ENCODE measurements at regions not wholly inside any gene's neighbourhood (a gene's known extent, or its start where the extent isn't known, plus 50 kb on each side); places are given as distances from the start of the nearest gene placed in this dataset.

DNA sequence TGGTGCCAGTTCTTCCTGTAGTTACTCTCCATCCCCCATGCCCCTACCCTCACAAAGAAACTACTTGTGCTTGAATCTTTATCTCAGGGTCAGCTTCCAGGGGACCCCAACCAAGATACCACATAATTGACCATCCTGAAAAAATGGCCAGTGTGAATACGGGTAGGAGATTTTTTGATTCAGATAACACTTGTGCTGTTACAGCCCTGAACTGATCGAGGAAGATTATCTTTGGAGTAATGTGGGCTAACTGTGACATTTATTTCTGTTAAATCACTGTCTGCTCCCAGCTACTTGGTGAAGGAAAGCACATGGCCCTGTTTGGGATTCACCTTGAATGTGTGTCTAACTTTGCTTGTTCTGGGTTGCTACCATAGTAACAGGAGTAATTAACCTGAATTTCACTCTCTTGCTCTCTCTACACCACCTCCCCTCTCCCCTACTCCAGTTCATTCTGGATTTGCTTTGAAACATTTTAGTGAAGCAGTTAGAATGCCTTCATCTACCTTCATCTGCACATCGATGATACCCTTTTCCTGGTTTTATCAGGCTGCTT is 219.6 kb upstream of the CHD6 start:
- Histone ChIP-seq H3K14ac (ENCODE audit: insufficient read length) (no peak overlapping the region), H2BK120ac (replicated peaks; ENCODE audit: low read depth, low read length) (no peak overlapping the region), H2BK12ac (ENCODE audit: low read depth, low read length) (no peak overlapping the region), H3K36me3 (ENCODE audit: control insufficient read depth in 2 of 4, insufficient read depth in 4 of 4, low read length in 3 of 4) (no peaks in the 10 kb centered on the region), H3K27ac (ENCODE audit: low read depth, low read length) (no peak overlapping the region), H3K4me2 (ENCODE audit: insufficient read depth in 1 of 2, low read depth in 2 of 2, low read length in 2 of 2) (no peak overlapping the region), H4K20me1 (replicated peaks in 1 of 2; ENCODE audit: control insufficient read depth in 1 of 2, insufficient read depth in 2 of 2, low read length in 2 of 2) (no peaks in the 10 kb centered on the region), H4K91ac (replicated peaks; ENCODE audit: insufficient read length, low read length) (no peak overlapping the region), H4K5ac (ENCODE audit: insufficient read length, low read depth, low read length) (no peak overlapping the region), H2AFZ (ENCODE audit: low read length) (no peak overlapping the region), H3K9ac (replicated peaks in 1 of 4; ENCODE audit: extremely low read depth in 1 of 4, low read depth in 3 of 4, low read length in 3 of 4) (no peak overlapping the region), H3K4ac (replicated peaks; ENCODE audit: insufficient read length, low read depth, low read length) (no peak overlapping the region), H3K27me3 (replicated peaks in 1 of 4; ENCODE audit: control insufficient read depth in 3 of 4, extremely low read depth in 1 of 4, insufficient read depth in 3 of 4, low read length in 3 of 4) (no peaks in the 10 kb centered on the region), H4K8ac (ENCODE audit: extremely low read depth, insufficient read depth, low read length) (no peak overlapping the region), H3K23me2 (ENCODE audit: low read depth, low read length) (no peaks in the 10 kb centered on the region), H2BK15ac (ENCODE audit: low read length) (no peak overlapping the region), H3K18ac (ENCODE audit: extremely low read depth, low read length) (no peak overlapping the region), H3K56ac (replicated peaks; ENCODE audit: insufficient read length, low read depth, low read length) (no peak overlapping the region), H2AK5ac (ENCODE audit: low read depth, low read length) (no peak overlapping the region), H3K9me3 (ENCODE audit: insufficient read depth in 2 of 2, low read depth in 1 of 2, low read length in 1 of 2) (no peaks in the 10 kb centered on the region), H2BK20ac (ENCODE audit: low read length) (no peak overlapping the region), H3K23ac (ENCODE audit: insufficient read length) (no peak overlapping the region), H3K79me1 (ENCODE audit: low read depth, low read length) (no peaks in the 10 kb centered on the region), H3K4me3 (ENCODE audit: extremely low read depth in 1 of 4, insufficient read depth in 2 of 4, low read depth in 3 of 4, low read length in 4 of 4) (no peak overlapping the region), H2BK5ac (ENCODE audit: low read depth, low read length) (no peak overlapping the region), H3K79me2 (ENCODE audit: control insufficient read depth in 1 of 2, insufficient read depth in 2 of 2, low read length in 2 of 2) (no peaks in the 10 kb centered on the region), H3K4me1 (replicated peaks in 1 of 4; ENCODE audit: control insufficient read depth in 3 of 4, insufficient read depth in 4 of 4, low read length in 3 of 4) (no peaks in the 10 kb centered on the region)
- POLR2A ChIA-PET (ENCODE audit: partially characterized antibody) = no interaction called here
- CTCF ChIA-PET (ENCODE audit: partially characterized antibody) = interaction anchor here (0.6 kb wide), 1 partner anchor 18 kb away, joined by 3 read pairs; no protein-coding TSS in a partner anchor
- 97% methylated on average over 3 of the region's 3 CpGs; no CpG with 5 or more reads in 1 of the 2 experiments for WGBS, 2 experiments (ENCODE audit: extremely low coverage in 1 of 2, insufficient coverage in 1 of 2, insufficient read length in 1 of 2, insufficient replicate concordance in 2 of 2, low coverage in 1 of 2, low lambda C conversion rate in 2 of 2, missing lambda C conversion rate in 1 of 2)
- DNase-seq (ENCODE audit: low read depth in 1 of 2, low spot score in 2 of 2) (no peak), FAIRE-seq (no peak)
- no peak for TF ChIP-seq CTBP2 (IDR thresholded peaks at IDR 0.05; ENCODE audit: borderline replicate concordance, insufficient read depth, insufficient read length, low read length)
- TF ChIP-seq CTCF (IDR thresholded peaks at IDR 0.05; ENCODE audit: control extremely low read depth in 1 of 3, insufficient read depth in 1 of 3, low read depth in 1 of 3, low read length in 3 of 3) = no peak
- TF ChIP-seq, protein P1, sequence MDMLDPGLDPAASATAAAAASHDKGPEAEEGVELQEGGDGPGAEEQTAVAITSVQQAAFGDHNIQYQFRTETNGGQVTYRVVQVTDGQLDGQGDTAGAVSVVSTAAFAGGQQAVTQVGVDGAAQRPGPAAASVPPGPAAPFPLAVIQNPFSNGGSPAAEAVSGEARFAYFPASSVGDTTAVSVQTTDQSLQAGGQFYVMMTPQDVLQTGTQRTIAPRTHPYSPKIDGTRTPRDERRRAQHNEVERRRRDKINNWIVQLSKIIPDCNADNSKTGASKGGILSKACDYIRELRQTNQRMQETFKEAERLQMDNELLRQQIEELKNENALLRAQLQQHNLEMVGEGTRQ (IDR thresholded peaks at IDR 0.05; ENCODE audit: low read length) = no peak
- no peak for TF ChIP-seq ATF3 (IDR thresholded peaks at IDR 0.05; ENCODE audit: insufficient read depth, low read depth, low read length)
- TF ChIP-seq BRCA1 (IDR thresholded peaks at IDR 0.05; ENCODE audit: low read depth, low read length) = no peak
- TF ChIP-seq KDM5A (IDR thresholded peaks at IDR 0.05; ENCODE audit: low read length) = no peak
- no peak for TF ChIP-seq SIRT6 (IDR thresholded peaks at IDR 0.05; ENCODE audit: low read length)
- no peak for TF ChIP-seq BACH1 (IDR thresholded peaks at IDR 0.05; ENCODE audit: low read length)
- TF ChIP-seq NRF1 (IDR thresholded peaks at IDR 0.05; ENCODE audit: low read depth, low read length) = no peak
- TF ChIP-seq NANOG (IDR thresholded peaks at IDR 0.05; ENCODE audit: insufficient read depth, low read depth, low read length, poor library complexity, severe bottlenecking) = no peak

All from H1 (cell line).